HPDE6-E6E7 (cell line): ENCODE measurements at regions not wholly inside any gene's neighbourhood (a gene's known extent, or its start where the extent isn't known, plus 50 kb on each side); places are given as distances from the start of the nearest gene placed in this dataset.
"Not testable (repeated sequence)": the region's sequence is repeated elsewhere in the genome, so short reads cannot be mapped to it uniquely, and the experiment has no call there.

Experiments
- DNase-seq: peaks from one replicate; pipeline ENCODE4 v3.0.0; 2011; ENCODE audit warnings: missing footprints; ENCODE audit errors: extremely low spot score

DNA sequence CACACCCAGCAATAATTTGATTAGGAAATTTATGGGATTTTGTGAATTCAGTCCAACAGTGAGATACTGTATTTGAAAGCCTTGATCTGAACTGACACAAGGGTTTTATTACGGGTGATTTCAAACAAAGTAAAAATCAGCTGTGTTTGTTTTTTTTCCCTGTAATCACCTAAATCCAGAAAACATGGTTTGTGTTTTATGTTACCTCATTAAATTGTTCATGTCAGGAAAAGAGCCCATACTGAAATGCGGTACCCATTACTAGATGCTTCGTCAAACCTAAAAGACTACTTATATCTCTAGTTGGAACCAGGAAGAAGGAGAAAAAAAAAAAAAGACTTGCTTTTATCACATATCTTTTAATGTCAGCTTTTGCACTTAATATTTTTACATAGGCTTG, 811.9 kb upstream of the RGS18 start:
- DNase-seq: no peak

DNA sequence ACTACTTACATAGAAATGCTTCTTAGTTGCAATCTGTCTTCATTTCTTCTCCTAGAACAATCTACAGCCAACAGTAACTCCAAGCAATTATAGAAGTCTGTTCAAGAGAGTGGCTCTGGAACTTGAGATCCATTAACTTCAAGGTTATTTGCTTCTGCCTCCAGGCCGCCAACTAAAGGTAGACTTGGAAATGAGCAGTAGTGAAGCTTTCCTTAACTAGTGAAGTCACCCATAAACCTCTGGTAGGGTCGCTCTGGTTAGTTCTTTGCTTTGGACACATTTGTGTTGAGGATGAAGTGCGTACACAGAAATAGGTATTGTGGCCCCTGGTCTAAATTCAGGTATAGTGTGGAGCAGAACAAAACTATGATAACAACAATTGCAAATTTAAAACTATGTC, 809.9 kb upstream of the RGS18 start:
- DNase-seq: no peak

DNA sequence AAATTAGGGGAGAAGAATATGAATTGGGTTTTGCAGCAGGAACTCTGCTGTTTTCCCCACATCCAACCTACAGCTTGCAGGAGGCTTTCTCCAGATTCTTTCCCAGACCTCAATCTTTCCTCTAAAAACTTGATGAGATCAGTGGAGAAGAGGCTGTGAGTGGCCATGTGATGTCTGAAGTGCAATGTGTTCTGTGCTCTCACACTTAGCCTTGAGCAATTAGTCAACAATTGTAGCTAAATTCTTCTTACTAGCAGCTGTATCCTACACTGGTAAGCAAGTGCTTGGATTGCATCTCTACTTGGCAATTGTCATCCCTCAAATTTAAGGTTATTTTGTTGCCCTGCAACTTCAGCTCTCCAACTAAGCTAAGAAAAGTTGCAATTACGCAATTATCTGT, 807.3 kb upstream of the RGS18 start:
- DNase-seq: no peak

DNA sequence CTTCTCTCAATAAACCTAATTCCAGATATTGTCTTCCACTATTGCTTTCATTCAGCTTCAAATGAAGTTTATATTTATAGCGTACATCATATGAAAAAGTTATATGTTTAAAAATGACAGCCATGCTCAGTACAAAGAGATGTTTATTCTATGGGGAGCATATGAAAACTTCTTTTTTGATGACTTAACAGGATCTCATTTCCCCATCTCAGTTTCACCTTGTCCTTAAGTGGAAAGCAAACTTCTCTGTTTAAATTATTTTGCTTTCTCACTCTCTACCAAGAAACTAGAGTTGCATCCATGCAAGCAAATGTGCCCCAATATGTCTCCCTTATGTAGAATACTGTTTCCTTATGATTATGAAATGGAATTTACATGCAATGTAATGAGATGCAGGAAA, 799.5 kb upstream of the RGS18 start:
- DNase-seq: no peak

DNA sequence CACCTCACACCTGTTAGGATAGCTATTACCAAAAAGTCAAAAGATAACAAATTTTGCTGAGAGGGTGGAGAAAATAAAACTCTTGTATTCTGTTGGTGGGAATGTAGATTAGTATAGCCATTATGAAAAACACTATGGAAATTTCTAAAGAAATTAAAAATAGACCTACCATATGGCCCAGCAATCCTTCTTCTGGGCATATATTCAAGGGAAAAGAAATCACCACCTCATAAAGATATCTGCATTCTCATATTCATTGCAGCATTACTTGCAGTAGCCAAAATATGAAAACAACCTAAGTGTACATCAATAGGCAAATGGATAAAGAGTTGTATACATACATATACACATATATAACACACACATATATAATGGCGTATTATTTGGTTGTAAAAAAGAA, 791.6 kb upstream of the RGS18 start:
- DNase-seq: no peak

DNA sequence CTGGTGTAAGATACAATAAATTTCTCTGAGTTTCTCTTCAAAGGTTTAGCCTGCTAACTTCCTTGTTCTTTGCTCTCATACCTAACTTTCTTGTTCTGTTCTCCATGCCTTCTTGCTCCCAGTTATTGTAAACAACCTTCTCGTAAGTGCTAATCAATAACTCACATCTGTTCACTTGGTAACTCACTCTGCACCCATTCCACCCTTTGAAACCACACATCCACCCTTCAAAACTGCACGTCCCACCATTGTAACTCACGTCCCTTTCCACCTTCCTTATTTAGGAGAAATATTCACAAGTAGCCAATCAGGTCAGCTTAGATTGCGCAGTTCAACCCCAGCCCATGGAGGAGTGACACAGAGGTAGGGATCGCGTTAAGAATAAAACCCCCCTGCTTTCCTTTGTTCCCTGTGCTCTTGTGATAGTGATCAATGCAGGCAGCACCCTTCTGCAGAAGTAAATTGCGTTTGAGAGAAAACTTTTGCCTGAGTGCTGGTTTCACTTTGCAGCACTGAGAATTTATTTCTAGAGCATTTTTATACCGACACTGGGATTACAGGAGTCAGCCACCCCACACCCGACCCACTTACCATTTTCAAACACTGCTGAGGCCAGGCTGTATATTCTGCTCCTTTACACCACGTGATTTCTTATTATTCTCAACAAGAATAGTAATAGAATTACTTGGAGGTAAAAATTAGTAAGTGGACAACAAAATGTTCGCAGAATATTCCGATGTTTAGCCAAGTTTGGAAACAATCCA, 789.2 kb upstream of the RGS18 start:
- DNase-seq: no peak

DNA sequence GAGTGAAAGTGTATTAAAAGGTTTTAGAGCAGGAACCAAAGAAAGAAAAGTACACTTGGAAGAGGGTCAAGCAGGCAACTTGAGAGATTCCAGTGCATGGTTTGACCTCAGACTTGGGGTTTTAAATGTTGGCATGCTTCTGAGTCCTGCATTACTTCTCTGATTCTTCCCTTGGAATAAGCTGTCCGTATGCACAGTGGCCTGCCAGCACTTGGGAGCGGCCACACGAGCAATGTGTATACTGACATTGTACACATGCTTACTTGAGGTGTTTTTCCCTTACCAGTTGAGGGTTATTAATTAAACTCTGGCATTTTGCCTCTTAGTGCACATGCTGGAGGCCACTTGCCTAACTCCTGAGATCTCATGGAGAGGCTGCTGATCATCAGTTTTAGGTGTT, 786.6 kb upstream of the RGS18 start:
- no peak for DNase-seq

DNA sequence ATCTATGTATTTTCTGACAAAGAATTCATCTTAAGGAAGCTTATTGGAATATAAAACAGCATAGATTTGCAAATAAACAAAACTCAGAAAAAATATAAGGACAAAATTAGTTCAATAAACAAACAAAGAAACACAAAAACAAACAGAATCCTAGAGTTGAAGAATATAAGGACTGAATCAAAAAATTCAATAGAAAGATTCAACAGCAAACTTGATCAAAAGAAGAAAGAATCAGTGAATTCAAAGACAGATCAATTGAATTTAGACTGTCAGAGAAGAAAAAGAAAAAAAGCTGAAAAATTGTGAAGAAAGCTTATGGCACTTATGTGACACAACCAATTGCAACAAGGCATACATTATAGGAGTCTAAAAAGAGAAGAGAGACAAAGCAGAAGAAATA, 770.0 kb upstream of the RGS18 start:
- no peak for DNase-seq

DNA sequence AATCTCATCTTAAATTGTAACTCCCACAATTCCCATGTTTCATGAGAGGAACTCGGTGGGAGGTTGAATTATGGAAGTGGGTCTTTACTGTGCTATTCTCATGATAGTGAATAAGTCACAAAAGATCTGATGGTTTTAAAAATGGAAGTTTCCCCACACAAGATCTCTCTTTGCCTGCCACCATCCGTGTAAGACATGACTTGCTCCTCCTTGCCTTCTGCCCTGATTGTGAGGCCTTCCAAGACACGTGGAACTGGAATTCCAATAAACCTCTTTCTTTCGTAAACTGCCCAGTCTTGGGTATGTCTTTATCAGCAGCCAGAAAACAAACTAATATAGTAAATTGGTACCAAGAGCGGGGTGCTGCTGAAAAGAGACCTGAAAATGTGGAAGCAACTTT, 761.6 kb upstream of the RGS18 start:
- no peak for DNase-seq

DNA sequence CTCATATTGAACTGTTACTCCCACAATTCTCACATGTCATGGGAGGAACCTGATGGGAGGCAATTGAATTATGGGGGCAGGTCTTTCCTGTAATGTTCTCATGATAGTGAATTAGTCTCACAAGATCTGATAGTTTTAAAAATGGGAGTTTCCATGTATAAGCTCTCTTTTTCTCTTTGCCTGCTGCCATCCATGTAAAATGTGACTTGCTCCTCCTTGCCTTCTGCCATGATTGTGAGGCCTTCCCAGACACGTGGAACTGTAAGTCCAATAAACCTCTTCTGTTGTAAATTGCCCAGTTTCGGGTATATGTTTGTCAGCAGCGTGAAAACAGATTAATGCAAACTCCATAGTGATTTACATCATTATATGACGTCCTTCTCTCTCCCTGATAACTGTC, 759.7 kb upstream of the RGS18 start:
- DNase-seq: no peak

DNA sequence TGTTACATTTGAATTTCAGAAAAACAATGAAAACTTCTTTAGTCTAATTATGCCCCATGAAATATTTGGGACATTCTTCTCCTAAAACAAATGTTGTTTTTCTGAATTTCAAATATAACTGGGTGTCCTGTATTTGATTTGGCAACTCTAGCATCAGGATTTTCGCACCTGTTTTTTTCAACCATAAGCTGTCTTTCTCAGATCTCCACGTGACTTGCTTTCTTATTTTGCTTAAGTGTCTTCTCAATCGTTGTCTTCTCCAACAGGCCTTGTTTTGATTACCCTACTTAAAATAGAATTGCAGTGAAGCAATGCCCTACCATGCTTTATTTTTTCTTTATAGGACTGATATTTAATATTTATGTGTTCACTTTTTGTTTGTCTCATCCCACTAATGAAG, 752.8 kb upstream of the RGS18 start:
- DNase-seq: no peak

DNA sequence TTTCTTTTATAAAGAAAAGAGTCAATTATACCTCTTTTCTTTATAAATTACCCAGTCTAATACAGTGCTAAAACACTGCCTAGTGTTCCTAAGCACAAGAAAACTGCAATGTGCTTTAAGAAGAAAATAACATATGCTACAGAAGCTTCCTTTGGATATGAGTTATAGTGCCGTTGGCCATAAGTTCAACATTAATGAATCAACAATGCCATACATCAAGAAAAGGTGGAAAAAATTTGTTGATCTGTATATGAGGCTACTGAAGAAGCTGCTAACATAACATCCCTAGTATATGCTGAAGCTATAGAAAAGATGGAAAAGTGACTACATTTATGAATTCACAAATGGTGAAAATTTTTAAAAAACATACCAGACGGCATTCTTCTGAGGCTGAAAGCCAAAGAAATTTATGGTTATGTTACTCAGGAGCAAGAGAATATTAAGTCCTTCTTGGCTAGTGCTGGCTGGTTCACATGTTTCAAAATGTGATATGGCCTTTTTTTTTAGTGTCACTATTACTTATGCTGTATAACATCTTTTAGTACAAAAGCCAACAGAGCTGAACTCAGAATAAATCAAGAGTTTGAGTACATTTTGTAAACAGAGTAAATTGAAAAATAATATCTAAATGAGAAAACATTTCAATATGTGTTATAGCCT, 743.2 kb upstream of the RGS18 start:
- DNase-seq: no peak

DNA sequence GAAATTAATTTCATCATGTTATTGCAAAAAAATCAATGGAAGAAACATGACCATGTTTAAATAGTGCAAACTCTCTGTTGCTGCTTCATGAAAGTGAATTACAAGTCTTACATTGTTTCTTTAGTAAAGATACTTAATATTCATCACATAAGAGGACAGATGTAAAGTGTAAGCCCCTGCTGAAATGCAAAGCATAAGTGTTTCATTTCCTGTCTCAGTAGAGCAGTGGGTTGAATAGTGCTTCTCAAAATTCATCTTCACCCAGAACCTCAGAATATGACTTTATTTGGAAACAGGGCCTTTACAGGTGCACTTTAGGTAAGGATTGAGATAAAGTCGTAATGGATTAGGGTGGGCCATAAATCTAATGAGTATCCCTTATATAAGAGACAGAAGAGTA, 738.4 kb upstream of the RGS18 start:
- no peak for DNase-seq

DNA sequence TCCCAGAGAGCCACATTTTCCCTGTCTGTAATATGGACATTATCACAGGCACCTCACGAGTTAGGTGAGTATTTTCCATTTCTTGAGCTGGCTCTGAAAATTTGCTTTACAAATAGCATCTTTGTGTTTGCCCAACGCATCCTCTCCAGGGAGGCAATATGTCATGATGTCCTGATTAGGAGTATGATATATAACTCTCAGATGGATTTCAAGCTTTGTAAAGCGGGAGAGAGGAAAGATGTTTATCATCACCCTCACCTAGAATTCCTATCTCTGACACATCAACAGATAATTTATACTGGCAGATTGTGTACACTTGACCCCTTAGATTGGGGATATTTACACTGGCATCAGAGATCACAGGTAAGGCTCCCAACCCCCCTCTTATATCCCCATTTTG, 730.7 kb upstream of the RGS18 start:
- no peak for DNase-seq

DNA sequence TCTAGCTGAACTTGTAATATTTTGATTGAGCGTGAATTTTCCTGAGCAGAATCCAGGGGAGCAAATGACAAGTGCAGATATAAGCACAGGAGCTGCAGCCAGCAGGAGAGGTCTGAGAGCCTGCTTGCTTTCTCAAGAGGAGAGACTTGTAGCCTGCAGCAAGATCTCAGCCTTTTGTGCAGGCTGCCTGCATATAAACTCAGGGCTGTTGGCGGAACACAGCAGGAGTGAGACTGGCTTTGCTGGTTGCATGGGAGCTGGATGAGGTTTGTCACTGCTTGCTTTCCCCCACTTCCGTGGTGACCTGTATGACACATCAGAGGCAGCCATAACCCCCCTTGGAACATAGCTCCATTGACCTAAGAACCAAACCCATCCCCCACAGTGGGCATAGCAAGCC, 725.4 kb upstream of the RGS18 start:
- no peak for DNase-seq

DNA sequence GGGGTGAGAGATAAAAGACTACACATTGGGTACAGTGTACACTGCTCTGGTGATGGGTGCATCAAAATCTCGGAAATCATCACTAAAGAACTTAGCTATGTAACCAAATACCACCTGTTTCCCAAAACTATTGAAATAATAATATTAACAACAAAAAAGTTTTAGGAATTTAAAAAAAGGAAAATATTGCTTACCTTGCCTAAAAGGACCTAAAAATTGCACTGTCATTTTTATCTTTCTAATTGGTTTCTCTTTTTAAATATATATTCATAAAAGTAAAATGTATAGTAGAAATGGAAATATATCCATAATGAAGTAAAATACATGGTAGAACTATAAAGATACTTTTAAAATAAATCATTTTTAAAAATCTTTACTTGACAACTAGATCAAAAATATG, 719.3 kb upstream of the RGS18 start:
- DNase-seq: no peak

DNA sequence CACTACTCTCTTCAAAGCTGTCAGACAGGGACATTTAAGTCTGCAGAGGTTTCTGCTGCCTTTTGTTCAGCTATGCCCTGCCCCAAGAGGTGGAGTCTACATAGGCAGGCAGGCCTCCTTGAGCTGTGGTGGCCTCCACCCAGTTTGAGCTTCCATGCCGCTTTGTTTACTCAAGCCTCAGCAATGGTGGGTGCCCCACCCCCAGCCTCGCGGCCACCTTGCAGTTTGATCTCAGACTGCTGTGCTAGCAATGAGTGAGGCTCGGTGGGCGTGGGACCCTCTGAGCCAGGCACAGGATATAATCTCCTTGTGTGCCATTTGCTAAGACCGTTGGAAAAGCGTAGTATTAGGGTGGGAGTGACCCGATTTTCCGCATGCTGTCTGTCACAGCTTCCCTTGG, 710.0 kb upstream of the RGS18 start:
- DNase-seq: not testable (repeated sequence)

DNA sequence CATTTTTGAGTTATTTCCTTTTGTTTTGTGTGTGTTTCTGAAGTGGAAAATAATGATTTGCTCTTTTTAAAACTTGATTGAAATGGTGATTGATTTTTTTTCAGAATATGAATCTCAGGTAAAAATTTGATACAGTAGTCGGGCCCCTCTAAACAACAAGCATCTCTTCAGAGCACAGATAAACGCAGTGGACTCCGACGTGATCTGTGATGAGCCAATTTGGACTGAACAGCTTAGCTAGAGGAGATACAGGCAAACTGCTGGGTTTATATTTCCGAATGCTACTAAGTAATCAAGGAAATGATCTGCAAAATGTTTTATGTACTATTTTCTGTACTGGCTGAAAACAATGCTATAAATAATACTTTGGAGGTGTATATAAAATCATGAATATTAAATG, 705.7 kb upstream of the RGS18 start:
- no peak for DNase-seq

DNA sequence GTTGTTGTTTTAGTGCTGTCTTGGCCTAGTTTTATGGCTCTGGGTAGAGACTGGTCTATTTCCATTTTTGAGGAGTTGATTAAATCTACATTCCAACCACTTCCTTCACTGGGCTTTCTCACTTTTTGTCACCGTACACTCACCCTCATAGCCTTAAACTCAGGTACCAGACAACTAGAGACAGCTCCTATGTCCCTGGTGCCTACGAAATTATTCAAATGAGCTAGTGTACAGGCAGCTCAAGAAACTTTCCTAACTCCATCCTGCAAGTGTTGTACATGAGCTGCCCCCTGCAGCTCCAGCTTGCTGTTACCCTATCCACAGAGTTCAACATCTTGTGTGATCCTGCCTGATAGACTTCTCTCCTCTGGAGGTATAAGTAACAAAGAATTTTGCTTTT, 704.8 kb upstream of the RGS18 start:
- DNase-seq: no peak

DNA sequence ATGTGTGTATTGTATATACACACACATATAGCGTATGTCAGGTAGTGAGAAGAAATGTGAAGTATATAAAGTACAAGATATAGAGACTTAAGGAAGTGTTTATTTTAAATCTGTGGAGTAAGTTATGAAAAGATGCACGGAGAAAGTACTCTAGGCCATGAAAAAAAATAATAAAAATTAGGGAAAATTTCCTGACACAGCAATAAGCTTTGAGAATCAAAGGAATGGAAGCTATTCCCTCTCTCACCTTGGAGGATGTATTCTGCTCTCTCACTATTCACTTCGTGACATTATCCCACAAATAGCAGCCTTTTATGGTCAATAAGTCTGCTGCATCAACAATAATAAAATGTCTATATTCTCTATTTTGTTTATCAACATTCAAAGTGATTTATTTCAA, 700.4 kb upstream of the RGS18 start:
- no peak for DNase-seq

DNA sequence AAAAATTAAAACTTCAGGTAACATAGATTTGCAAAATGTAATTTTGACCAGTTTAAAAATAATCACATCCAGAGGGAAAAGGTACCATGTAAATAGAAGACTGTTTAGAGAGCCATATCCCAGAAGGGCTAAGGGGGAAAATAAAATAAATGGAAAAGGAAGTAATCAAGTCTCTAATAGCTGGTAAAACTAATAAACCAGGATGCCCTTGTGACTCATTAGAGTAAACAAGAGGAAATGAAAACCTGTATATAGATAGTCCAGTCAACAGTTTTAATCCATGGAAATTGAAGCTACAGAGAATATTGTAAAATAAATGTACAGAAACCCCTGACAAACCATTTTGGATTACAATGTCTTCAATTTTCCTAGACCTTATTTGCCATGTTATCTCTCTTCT, 698.0 kb upstream of the RGS18 start:
- DNase-seq: no peak

DNA sequence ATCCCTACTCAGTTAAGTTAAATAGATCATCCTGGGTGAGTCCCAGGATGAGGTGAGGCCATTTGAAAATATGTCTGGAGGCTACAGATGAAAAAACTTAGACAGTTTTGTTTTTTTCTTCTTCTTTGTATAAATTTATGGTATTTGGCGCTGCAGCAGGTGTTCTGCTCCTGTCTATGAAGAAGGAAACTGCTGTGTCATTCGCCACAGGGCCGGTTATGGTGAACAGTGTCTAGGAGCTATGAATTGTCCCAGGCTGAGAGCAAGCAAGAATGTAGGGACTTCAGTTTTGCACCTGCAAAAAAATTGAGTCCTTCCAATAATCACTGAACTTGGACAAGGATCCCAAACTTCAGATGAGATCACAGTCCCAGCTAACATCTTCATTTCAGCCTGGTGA, 674.3 kb upstream of the RGS18 start:
- no peak for DNase-seq

DNA sequence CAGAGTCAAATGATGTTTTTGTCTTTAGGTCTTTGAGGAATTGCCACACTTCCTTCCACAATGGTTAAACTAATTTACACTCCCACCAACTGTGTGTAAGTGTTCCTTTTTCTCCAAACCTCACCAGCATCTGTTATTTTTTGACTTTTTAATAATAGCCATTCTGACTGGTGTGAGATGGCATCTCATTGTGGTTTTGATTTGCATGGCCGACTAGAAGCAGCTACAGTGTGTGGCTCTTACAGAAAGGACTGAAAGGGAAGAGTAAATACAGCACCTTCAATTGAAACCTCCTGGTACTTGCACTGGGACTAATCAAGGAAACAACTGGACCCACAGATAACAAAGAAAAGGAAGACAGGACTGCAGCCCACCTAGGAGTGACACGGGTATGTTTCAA, 668.0 kb upstream of the RGS18 start:
- no peak for DNase-seq

DNA sequence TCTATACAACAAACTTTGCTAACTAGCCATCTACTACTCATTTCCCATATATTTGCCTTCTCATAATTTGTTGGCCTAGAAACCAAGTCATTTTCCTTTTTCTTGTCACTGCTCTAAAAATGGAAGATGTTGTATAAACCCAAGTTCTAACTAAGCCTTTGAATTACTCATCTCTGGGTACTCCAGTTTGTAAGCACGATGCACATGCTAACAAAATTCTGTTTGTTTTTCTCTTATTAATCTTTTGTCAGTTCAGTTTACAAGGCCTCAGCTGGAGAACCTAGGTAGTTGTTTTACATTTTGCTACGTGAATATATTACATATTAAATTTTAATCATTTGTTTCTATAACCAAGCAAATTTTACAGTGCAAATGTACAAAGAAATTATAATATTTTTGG, 663.2 kb upstream of the RGS18 start:
- DNase-seq: no peak
